ENCODE measurements at regions not wholly inside any gene's neighbourhood (a gene's known extent, or its start where the extent isn't known, plus 50 kb on each side); places are given as distances from the start of the nearest gene placed in this dataset.
A peak's percentile ranks its signal among the peaks of the same experiment; 100 is the strongest.

GRCh38 chr10:8700689-8701088 is 646.2 kb downstream of the GATA3 start:
- no peak for DNase-seq (ENCODE audit: low read depth)

GRCh38 chr10:8702181-8702580 is 647.7 kb downstream of the GATA3 start:
- no peak for DNase-seq (ENCODE audit: low read depth)

GRCh38 chr10:8705415-8705814 is 650.9 kb downstream of the GATA3 start:
- DNase-seq (ENCODE audit: low read depth), result no peak

- DNase-seq (ENCODE audit: low read depth), result no peak
Observed at GRCh38 chr10:8712656-8713055, 658.2 kb downstream of the GATA3 start.

- DNase-seq (ENCODE audit: low read depth), result no peak
Observed at GRCh38 chr10:8719971-8720370, 665.5 kb downstream of the GATA3 start.

- no peak for DNase-seq (ENCODE audit: low read depth)
Observed at GRCh38 chr10:8721650-8722049, 667.2 kb downstream of the GATA3 start.

- DNase-seq (ENCODE audit: low read depth), result no peak
Observed at GRCh38 chr10:8722835-8723234, 668.3 kb downstream of the GATA3 start.

GRCh38 chr10:8725343-8725742 is 670.9 kb downstream of the GATA3 start:
- no peak for DNase-seq (ENCODE audit: low read depth)

GRCh38 chr10:8726084-8726778 is 671.7 kb downstream of the GATA3 start:
- DNase-seq (ENCODE audit: low read depth), result no peak

GRCh38 chr10:8726779-8727084 is 672.2 kb downstream of the GATA3 start:
- no peak for DNase-seq (ENCODE audit: low read depth)

GRCh38 chr10:8731121-8732095 is 676.9 kb downstream of the GATA3 start:
- DNase-seq (ENCODE audit: low read depth), result no peak

- DNase-seq (ENCODE audit: low read depth), result no peak
Observed at GRCh38 chr10:8738987-8739386, 684.5 kb downstream of the GATA3 start.

- no peak for DNase-seq (ENCODE audit: low read depth)
Observed at GRCh38 chr10:8752146-8752843, 697.8 kb downstream of the GATA3 start.

GRCh38 chr10:8758029-8758428 is 703.5 kb downstream of the GATA3 start:
- DNase-seq (ENCODE audit: low read depth), result no peak

GRCh38 chr10:8766899-8767298 is 712.4 kb downstream of the GATA3 start:
- no peak for DNase-seq (ENCODE audit: low read depth)

GRCh38 chr10:8767591-8767990 is 713.1 kb downstream of the GATA3 start:
- no peak for DNase-seq (ENCODE audit: low read depth)

GRCh38 chr10:8768341-8768740 is 713.9 kb downstream of the GATA3 start:
- DNase-seq (ENCODE audit: low read depth), result no peak

GRCh38 chr10:8768852-8769251 is 714.4 kb downstream of the GATA3 start:
- no peak for DNase-seq (ENCODE audit: low read depth)

GRCh38 chr10:8776926-8777622 is 722.6 kb downstream of the GATA3 start:
- no peak for DNase-seq (ENCODE audit: low read depth)

- DNase-seq (ENCODE audit: low read depth), result peak; percentile 16
Observed at GRCh38 chr10:8778713-8779112, 724.2 kb downstream of the GATA3 start.

GRCh38 chr10:8787649-8788048 is 733.2 kb downstream of the GATA3 start:
- DNase-seq (ENCODE audit: low read depth), result no peak

GRCh38 chr10:8790390-8790789 is 735.9 kb downstream of the GATA3 start:
- no peak for DNase-seq (ENCODE audit: low read depth)

Measured in activated T-cell treated with anti-CD3 and anti-CD28 coated beads for 48 hours (primary cell).